ENCODE measurements at regions not wholly inside any gene's neighbourhood (a gene's known extent, or its start where the extent isn't known, plus 50 kb on each side); places are given as distances from the start of the nearest gene placed in this dataset.

GRCh38 chr2:150876251-150876950 lies 385.3 kb downstream of the RBM43 start:
- DNase-seq = no peak
- H3K4me3 ChIP-seq = no peak overlapping the region
- H3K36me3 ChIP-seq (ENCODE audit: low read depth) = no peaks in the 10 kb centered on the region
- H3K4me1 ChIP-seq (ENCODE audit: low read depth) = no peaks in the 10 kb centered on the region
- no peak for TF ChIP-seq CTCF (IDR thresholded peaks at IDR 0.05)
- intact Hi-C loops (cut with DNase I, micrococcal nuclease) = no loop called here
- ATAC-seq = no peak
- no peaks in the 10 kb centered on the region for H3K9me3 ChIP-seq

GRCh38 chr2:150873396-150873772 lies 385.9 kb upstream of the RND3 start:
- intact Hi-C loops (cut with DNase I, micrococcal nuclease) = no loop called here
- H3K4me1 ChIP-seq (ENCODE audit: low read depth) = no peaks in the 10 kb centered on the region
- no peaks in the 10 kb centered on the region for H3K9me3 ChIP-seq
- TF ChIP-seq CTCF (IDR thresholded peaks at IDR 0.05) = no peak
- ATAC-seq (no peak), DNase-seq (no peak)
- no peaks in the 10 kb centered on the region for H3K36me3 ChIP-seq (ENCODE audit: low read depth)
- no peak overlapping the region for H3K4me3 ChIP-seq

GRCh38 chr2:150872756-150873395 lies 385.4 kb upstream of the RND3 start:
- DNase-seq (no peak), ATAC-seq (no peak)
- intact Hi-C loops (cut with DNase I, micrococcal nuclease) = no loop called here
- Histone ChIP-seq H3K4me3 (no peak overlapping the region), H3K36me3 (ENCODE audit: low read depth) (no peaks in the 10 kb centered on the region), H3K4me1 (ENCODE audit: low read depth) (no peaks in the 10 kb centered on the region), H3K9me3 (no peaks in the 10 kb centered on the region)
- TF ChIP-seq CTCF (IDR thresholded peaks at IDR 0.05) = no peak

GRCh38 chr2:150866431-150866830 lies 379.0 kb upstream of the RND3 start:
- no peak overlapping the region for H3K4me3 ChIP-seq
- no peak for DNase-seq
- no peaks in the 10 kb centered on the region for H3K9me3 ChIP-seq
- no peak for ATAC-seq
- H3K36me3 ChIP-seq (ENCODE audit: low read depth) = no peaks in the 10 kb centered on the region
- intact Hi-C loops (cut with DNase I, micrococcal nuclease) = no loop called here
- no peak for TF ChIP-seq CTCF (IDR thresholded peaks at IDR 0.05)
- no peaks in the 10 kb centered on the region for H3K4me1 ChIP-seq (ENCODE audit: low read depth)

- intact Hi-C loops (cut with DNase I, micrococcal nuclease) = no loop called here
Observed at GRCh38 chr2:150863691-150864090, 376.2 kb upstream of the RND3 start.

More at GRCh38 chr2:150863691-150864090, 376.2 kb upstream of the RND3 start:
- H3K9me3 ChIP-seq = no peaks in the 10 kb centered on the region
- H3K4me1 ChIP-seq (ENCODE audit: low read depth) = no peaks in the 10 kb centered on the region
- H3K4me3 ChIP-seq = no peak overlapping the region
- ATAC-seq (no peak), DNase-seq (no peak)
- no peak for TF ChIP-seq CTCF (IDR thresholded peaks at IDR 0.05)
- H3K36me3 ChIP-seq (ENCODE audit: low read depth) = no peaks in the 10 kb centered on the region

Measured in mucosa of descending colon (tissue), 3 donors.